H9 (cell line): ENCODE measurements at regions not wholly inside any gene's neighbourhood (a gene's known extent, or its start where the extent isn't known, plus 50 kb on each side); places are given as distances from the start of the nearest gene placed in this dataset.

Experiments
- DNase-seq: peaks from one replicate; pipeline ENCODE4 v3.0.0-alpha.2; 2017
- H2AFZ ChIP-seq: one replicate; pipeline ENCODE4 v1.6.1; 2013; ENCODE audit warnings: mild to moderate bottlenecking, low read length, control low read depth, moderate library complexity
- H2AK5ac ChIP-seq: 2 replicates; pipeline ENCODE4 v1.6.1; 2013; ENCODE audit warnings: low read length, control low read depth, mixed read lengths; ENCODE audit not compliant: insufficient read length
- H2BK120ac ChIP-seq: one replicate; pipeline ENCODE4 v1.6.1; 2013; ENCODE audit warnings: low read depth, mild to moderate bottlenecking, low read length, control low read depth, inconsistent platforms; ENCODE audit not compliant: poor library complexity, severe bottlenecking
- H2BK12ac ChIP-seq: 2 replicates; pipeline ENCODE4 v1.6.1; 2013; ENCODE audit warnings: low read length, control low read depth, mixed read lengths, low read depth; ENCODE audit not compliant: insufficient read length
- H2BK15ac ChIP-seq: 2 replicates; pipeline ENCODE4 v1.6.1; 2013; ENCODE audit warnings: low read depth, low read length, control low read depth
- H2BK20ac ChIP-seq: one replicate; pipeline ENCODE4 v1.6.1; 2013; ENCODE audit warnings: low read depth, mild to moderate bottlenecking, low read length, control low read depth, inconsistent platforms; ENCODE audit not compliant: poor library complexity, severe bottlenecking
- H2BK5ac ChIP-seq: 2 replicates; pipeline ENCODE4 v1.6.1; 2013; ENCODE audit warnings: low read length, control low read depth, mixed read lengths; ENCODE audit not compliant: insufficient read length
- H3K14ac ChIP-seq: 2 replicates; pipeline ENCODE4 v1.6.1; 2013; ENCODE audit warnings: low read length, control low read depth; ENCODE audit not compliant: insufficient read depth
- H3K18ac ChIP-seq: 2 replicates; pipeline ENCODE4 v1.6.1; 2013; ENCODE audit warnings: low read depth, mild to moderate bottlenecking, mixed read lengths, low read length, control low read depth; ENCODE audit not compliant: insufficient read length
- H3K23ac ChIP-seq: 2 replicates; pipeline ENCODE4 v1.6.1; 2013; ENCODE audit warnings: low read length, control low read depth, mixed read lengths, low read depth; ENCODE audit not compliant: insufficient read length
- H3K23me2 ChIP-seq: 2 replicates; pipeline ENCODE4 v1.6.1; 2013; ENCODE audit warnings: low read depth, mild to moderate bottlenecking, mixed read lengths, low read length, control low read depth; ENCODE audit not compliant: insufficient read length, poor library complexity, severe bottlenecking
- H3K27ac ChIP-seq: 2 replicates; pipeline ENCODE4 v1.5.1; 2013; ENCODE audit warnings: low read length, control low read depth, mixed read lengths, low read depth; ENCODE audit not compliant: insufficient read length
- H3K27me3 ChIP-seq: 2 replicates; pipeline ENCODE4 v1.6.1; 2013; ENCODE audit warnings: low read length, control low read depth, inconsistent platforms; ENCODE audit not compliant: insufficient read depth
- H3K4ac ChIP-seq: 2 replicates; pipeline ENCODE4 v1.6.1; 2013; ENCODE audit warnings: low read depth, mild to moderate bottlenecking, control low read depth, inconsistent platforms, low read length, moderate library complexity
- H3K4me1 ChIP-seq: 2 replicates; pipeline ENCODE4 v1.6.1; 2013; ENCODE audit warnings: low read length, control low read depth, inconsistent platforms; ENCODE audit not compliant: insufficient read depth
- H3K4me2 ChIP-seq: 2 replicates; pipeline ENCODE4 v1.6.1; 2013; ENCODE audit warnings: low read length, control low read depth, mixed read lengths; ENCODE audit not compliant: insufficient read length, insufficient read depth
- H3K56ac ChIP-seq: 2 replicates; pipeline ENCODE4 v1.6.1; 2013; ENCODE audit warnings: low read depth, mild to moderate bottlenecking, mixed read lengths, low read length, control low read depth; ENCODE audit not compliant: insufficient read length
- H3K79me1 ChIP-seq: 2 replicates; pipeline ENCODE4 v1.6.1; 2013; ENCODE audit warnings: low read depth, mild to moderate bottlenecking, moderate library complexity, low read length, control low read depth, inconsistent platforms; ENCODE audit not compliant: insufficient read depth, poor library complexity, severe bottlenecking
- H3K79me2 ChIP-seq: 2 replicates; pipeline ENCODE4 v1.6.1; 2013; ENCODE audit warnings: low read length, control low read depth, inconsistent platforms; ENCODE audit not compliant: insufficient read depth
- H3K9ac ChIP-seq: 2 replicates; pipeline ENCODE4 v1.6.1; 2013; ENCODE audit warnings: low read length, control low read depth, mixed read lengths; ENCODE audit not compliant: insufficient read length; ENCODE audit errors: extremely low read depth
- H3K9me3 ChIP-seq: one replicate; pipeline ENCODE4 v1.6.1; 2013; ENCODE audit warnings: low read depth, low read length, inconsistent platforms; ENCODE audit not compliant: control insufficient read depth
- H3T11ph ChIP-seq: one replicate; pipeline ENCODE4 v1.6.1; 2013; ENCODE audit warnings: mild to moderate bottlenecking, low read length, control low read depth, inconsistent platforms
- H4K20me1 ChIP-seq: one replicate; pipeline ENCODE4 v1.6.1; 2013; ENCODE audit not compliant: control insufficient read depth, insufficient read length, insufficient read depth
- H4K5ac ChIP-seq: 2 replicates; pipeline ENCODE4 v1.6.1; 2013; ENCODE audit warnings: low read depth, mild to moderate bottlenecking, mixed read lengths, low read length, control low read depth; ENCODE audit not compliant: insufficient read length
- H4K8ac ChIP-seq: replicated peaks from 2 replicates; pipeline ENCODE4 v1.6.1; 2013; ENCODE audit warnings: low read length, control low read depth, mixed read lengths, low read depth; ENCODE audit not compliant: insufficient read length
- H4K91ac ChIP-seq: 2 replicates; pipeline ENCODE4 v1.6.1; 2013; ENCODE audit warnings: low read depth, mild to moderate bottlenecking, moderate library complexity, mixed read lengths, low read length, control low read depth; ENCODE audit not compliant: insufficient read length
- H3K27ac Mint-ChIP-seq, 3 experiments: 2 replicates in 2 of 3; 3 replicates in 1 of 3; pipeline ENCODE4 v1.8.0; 2020 to 2021; ENCODE audit warnings: mixed read lengths in 3 of 3, mild to moderate bottlenecking in 1 of 3, moderate library complexity in 1 of 3
- H3K27me3 Mint-ChIP-seq: 2 replicates; pipeline ENCODE4 v1.8.0; 2021; ENCODE audit warnings: low read depth, mild to moderate bottlenecking, moderate library complexity, mixed read lengths
- H3K36me3 Mint-ChIP-seq, 3 experiments: 2 replicates in 2 of 3; 3 replicates in 1 of 3; pipeline ENCODE4 v1.8.0; 2020 to 2021; ENCODE audit warnings: low read depth in 3 of 3, mixed read lengths in 3 of 3; ENCODE audit not compliant: insufficient read depth in 1 of 3
- H3K4me1 Mint-ChIP-seq, 2 experiments: 2 replicates each; pipeline ENCODE4 v1.8.0; 2020; ENCODE audit warnings: mixed read lengths in 2 of 2
- H3K4me3 Mint-ChIP-seq, 2 experiments: 2 replicates in 1 of 2; 3 replicates in 1 of 2; pipeline ENCODE4 v1.8.0; 2020 to 2021; ENCODE audit warnings: mild to moderate bottlenecking in 2 of 2, mixed read lengths in 2 of 2, moderate library complexity in 1 of 2
- H3K9me3 Mint-ChIP-seq, 2 experiments: 2 replicates in 1 of 2; 3 replicates in 1 of 2; pipeline ENCODE4 v1.8.0; 2020; ENCODE audit warnings: mild to moderate bottlenecking in 2 of 2, mixed read lengths in 2 of 2, moderate library complexity in 1 of 2
- CTCF ChIP-seq: fragments of 200-600 bp; sonication (generic); conservative IDR thresholded peaks from 3 replicates; pipeline ENCODE4 v1.8.0; 2021; ENCODE audit warnings: antibody characterized with exemption, mild to moderate bottlenecking
- WGBS: extraction: QIAGEN DNeasy Blood & Tissue Kit; methylation state at CpG from one replicate; pipeline ENCODE4 v1.1.7; 2013; ENCODE audit warnings: missing lambda C conversion rate, low lambda C conversion rate, mixed read lengths; ENCODE audit not compliant: insufficient read length; ENCODE audit errors: extremely low coverage; 5-methylcytosine and 5-hydroxymethylcytosine counted together

- Histone ChIP-seq H4K5ac (no peak overlapping the region), H3K4ac (no peak overlapping the region), H2BK5ac (no peak overlapping the region), H3K23ac (no peak overlapping the region), H2AFZ (no peak overlapping the region), H3K79me2 (no peaks in the 10 kb centered on the region), H4K20me1 (no peaks in the 10 kb centered on the region), H3K9ac (no peak overlapping the region), H3K27me3 (no peaks in the 10 kb centered on the region), H2BK120ac (no peak overlapping the region), H3K23me2 (no peaks in the 10 kb centered on the region), H3K14ac (no peak overlapping the region), H3K9me3 (no peaks in the 10 kb centered on the region), H3T11ph (no peak overlapping the region), H3K79me1 (no peaks in the 10 kb centered on the region), H3K27ac (no peak overlapping the region), H3K56ac (no peak overlapping the region), H2BK15ac (no peak overlapping the region), H3K18ac (no peak overlapping the region), H2BK20ac (no peak overlapping the region), H2BK12ac (no peak overlapping the region), H3K4me1 (no peaks in the 10 kb centered on the region), H2AK5ac (no peak overlapping the region), H4K8ac (no peak overlapping the region), H3K4me2 (no peak overlapping the region), H4K91ac (no peak overlapping the region)
- H3K4me1 Mint-ChIP-seq, result no peaks in the 10 kb centered on the region
- no peak for DNase-seq
- TF ChIP-seq CTCF, result no peak
- H3K4me3 Mint-ChIP-seq, result no peak overlapping the region
- H3K36me3 Mint-ChIP-seq, result no peaks in the 10 kb centered on the region
- no CpG with 5 or more reads among the region's 2 CpGs for WGBS
- H3K9me3 Mint-ChIP-seq, result no peaks in the 10 kb centered on the region; a peak in 1 of 5 replicates
- no peak overlapping the region for H3K27ac Mint-ChIP-seq
- H3K27me3 Mint-ChIP-seq, result no peaks in the 10 kb centered on the region
Measured at GRCh38 chr13:105452895-105453294, 1082.6 kb downstream of the EFNB2 start.
